Hematopoietic multipotent progenitor cell treated with erythropoietin and hydrocortisone succinate and interleukin-3 and kit ligand, for 17 days (in vitro differentiated cells): ENCODE measurements at regions not wholly inside any gene's neighbourhood (a gene's known extent, or its start where the extent isn't known, plus 50 kb on each side); places are given as distances from the start of the nearest gene placed in this dataset.
"Not testable (repeated sequence)": the region's sequence is repeated elsewhere in the genome, so short reads cannot be mapped to it uniquely, and the experiment has no call there.

Experiments used
- DNase-seq: peaks from one replicate; pipeline ENCODE4 v3.0.0-alpha.2; 2015; ENCODE audit warnings: low spot score

DNA sequence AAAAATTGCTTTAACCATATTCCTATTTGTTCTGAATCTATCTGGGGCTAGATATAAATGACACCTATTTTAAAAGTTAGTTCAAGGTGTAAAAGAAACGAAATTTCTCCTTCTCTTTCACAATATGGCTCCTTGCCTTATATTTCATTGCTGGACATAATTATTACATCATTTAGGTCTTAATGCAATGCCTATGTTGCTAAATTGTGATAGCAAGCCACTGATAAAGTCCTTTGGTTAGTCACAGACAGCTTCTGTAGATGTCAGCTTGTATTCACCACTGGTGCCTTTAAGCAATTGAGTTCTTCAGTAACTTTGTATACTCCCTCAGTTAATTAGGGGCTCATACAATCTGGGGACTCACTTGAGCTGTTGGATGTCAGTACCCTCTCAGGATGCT, 1236.6 kb downstream of the GATA3 start:
- no peak for DNase-seq

DNA sequence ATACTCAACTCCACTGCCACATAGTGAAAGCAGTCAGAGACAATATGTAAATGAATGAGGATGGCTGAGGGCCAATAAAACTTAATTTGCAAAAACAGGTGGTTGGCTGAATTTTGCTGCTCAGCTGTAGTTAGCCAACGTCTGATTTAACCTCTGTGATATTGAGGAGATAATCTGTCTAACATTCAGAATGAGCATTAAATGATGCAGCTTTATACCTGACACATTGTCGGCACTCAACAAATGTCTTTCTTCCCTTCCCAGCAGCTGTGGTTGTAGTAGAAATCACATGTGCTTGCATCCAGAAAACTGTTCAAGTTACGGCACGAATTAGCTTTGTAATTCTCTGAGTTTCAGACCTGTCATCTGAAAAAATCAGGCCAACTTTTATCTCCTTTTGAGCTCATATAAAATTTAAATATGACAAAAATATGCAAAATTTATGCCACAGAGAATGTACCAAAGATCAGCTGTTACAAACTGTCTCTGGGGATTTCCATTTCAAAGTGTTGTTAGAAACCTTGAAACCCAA, 1239.7 kb downstream of the GATA3 start:
- no peak for DNase-seq

DNA sequence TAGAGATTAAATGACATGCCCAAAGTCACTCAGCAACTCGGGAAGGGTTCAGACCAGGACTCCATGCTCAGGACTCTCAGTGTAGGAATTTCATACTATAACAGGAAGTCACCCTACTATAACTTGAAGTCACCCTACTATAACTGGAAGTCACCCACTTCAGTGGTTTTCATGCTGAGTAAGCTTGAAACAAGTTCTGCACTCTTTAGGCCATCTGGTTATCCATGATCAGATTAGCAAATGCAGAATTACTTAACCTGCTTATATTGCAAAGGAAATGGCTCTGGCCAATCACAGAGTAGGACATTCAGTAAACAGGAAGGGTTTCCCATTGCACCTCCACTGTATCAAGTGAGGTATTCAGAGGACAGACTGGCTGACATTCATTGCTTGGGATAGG, 1240.4 kb downstream of the GATA3 start:
- no peak for DNase-seq

DNA sequence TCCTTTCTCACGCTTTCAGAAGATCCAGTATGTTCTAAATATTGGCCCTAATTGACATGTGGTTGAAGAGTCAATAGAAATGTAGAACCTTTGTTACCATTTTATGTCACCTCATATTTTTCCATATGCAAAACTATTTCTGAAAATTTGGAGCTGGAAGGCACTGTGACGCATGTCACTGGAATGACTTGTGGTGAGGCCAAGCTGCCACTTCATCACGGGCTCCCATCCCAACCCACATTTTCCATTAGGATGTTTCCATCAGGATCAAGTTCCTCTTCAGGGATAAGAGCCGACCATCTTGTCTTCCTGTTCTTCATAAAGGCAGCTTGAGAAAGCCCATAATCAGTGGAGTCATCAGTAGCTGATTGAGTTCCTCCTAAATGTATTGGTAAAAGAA, 1241.7 kb downstream of the GATA3 start:
- DNase-seq = no peak

DNA sequence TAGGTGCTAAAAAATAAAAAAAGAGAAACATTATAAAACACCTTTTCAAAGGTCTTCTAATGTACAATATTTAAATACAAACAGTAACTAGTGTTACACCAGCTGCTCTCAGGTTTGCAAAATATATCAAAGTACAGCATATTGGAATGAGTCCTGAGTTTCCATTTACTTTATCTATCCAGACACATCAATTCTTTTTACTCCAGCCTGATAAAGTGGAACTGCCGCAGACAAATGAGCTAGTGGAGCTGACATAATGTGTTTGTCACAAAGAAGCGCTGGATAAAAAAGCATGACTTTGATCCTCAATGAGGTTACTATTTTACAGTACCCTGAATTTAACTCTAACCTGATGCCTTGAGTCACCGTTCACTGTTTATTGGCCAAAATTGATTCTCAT, 1243.1 kb downstream of the GATA3 start:
- no peak for DNase-seq

DNA sequence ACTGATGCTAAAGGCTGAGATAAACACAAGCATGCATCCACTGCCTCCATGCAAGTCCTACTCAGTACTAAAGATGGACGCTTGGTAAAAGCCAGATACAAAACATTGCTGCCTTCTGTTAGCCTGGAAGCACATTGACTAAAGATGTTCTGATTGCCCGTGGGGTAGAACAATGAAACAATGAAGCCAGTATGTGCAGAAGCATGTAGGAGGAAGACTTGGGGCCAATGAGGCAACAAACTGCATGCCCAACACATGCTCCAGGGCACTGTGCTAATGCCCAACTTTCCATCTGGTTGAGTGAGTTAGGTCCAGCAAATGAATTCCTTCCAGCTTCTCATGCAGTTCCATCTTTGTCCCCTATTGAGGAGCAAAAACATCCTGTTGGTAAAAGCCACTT, 1245.5 kb downstream of the GATA3 start:
- no peak for DNase-seq

DNA sequence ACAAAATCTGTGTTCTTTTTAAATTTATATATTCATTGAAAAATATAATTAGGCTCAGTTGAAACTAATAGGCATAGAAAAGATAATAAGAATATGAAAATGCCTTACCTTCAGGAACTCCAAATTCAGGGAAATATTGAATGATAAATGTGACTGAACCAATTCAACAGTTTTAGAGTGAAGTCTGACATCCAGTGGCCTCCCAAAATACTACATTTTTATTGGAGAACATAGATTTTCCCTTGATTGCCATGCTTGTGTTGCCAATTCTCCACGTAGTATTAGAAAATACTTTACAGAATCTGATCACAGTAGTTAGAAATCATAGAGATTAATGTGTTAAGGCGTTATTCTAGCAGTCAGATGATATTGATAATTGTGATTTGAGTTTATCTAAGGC, 1246.7 kb downstream of the GATA3 start:
- no peak for DNase-seq

DNA sequence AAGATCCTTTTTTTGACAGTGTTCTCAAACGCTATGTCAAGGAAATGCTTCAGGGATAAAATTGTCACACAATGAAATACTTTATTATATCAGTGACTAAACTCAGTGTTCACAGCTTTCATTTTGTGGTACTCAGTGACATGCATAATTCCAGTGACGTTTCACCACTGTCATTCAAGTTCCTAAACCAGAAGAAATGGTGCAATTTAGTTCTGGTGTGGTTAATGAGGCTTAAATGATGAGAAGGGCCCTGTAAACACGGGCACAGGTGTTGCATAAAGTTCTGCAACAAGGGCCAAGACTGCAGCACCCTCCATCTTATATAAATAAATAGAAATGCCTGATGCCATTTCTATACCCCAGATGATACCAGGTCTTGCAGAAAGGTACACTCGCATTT, 1247.1 kb downstream of the GATA3 start:
- no peak for DNase-seq

DNA sequence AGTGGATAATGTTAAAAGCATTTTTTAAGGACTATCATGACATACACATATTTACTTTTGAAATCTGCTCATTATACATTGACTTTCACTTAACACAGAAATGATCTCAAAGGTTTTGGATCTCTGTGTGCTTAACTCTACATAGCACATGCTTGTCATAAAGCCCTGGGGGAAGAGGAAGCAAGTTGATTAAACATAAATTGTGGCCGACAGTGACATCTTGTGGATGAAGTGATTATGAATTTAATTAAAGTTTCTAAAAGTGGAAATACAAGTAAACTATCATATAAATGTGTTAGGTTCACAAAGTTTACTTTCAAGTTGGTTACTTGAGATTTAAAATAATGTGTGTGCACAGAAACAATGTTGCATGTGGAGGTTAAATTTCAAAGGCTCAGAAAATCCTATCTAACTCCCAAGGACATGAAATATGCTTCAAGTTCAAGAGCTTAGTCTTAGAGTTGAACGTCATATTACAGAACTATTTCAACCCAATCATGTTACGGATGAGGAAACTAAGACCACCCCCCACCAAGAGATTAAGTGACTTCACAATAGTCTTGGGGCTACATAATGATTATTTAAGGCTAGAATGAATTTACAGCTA, 1247.8 kb downstream of the GATA3 start:
- no peak for DNase-seq

DNA sequence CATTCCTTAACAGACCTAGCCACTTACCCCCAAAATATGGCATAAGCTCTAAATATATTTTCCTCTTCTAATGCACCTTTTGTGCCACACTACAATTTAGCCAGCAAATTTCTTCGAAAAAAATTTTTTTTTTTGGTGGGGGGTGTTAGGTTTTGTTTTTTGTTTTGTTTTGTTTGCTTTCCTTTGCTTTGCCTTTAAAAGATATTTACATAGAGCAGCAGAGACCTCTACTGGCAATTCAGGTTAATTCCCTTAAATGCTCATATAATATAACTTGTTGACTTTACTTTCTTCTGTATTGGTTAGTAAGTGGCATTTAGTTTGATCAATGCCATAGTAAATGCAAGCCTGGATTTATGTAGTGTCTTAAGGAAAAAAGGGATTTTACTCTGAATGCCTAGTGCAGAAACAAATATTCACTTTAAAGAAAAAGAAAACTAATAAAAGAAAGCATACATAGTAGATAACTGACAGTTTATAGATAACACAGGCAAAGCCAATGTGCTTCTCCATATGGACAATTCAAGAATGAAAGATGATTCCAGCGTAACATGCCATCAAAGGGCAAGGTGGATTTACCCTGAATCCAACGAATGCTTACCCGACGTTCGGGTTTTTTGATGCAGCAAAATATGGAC, 1250.6 kb downstream of the GATA3 start:
- DNase-seq = no peak

DNA sequence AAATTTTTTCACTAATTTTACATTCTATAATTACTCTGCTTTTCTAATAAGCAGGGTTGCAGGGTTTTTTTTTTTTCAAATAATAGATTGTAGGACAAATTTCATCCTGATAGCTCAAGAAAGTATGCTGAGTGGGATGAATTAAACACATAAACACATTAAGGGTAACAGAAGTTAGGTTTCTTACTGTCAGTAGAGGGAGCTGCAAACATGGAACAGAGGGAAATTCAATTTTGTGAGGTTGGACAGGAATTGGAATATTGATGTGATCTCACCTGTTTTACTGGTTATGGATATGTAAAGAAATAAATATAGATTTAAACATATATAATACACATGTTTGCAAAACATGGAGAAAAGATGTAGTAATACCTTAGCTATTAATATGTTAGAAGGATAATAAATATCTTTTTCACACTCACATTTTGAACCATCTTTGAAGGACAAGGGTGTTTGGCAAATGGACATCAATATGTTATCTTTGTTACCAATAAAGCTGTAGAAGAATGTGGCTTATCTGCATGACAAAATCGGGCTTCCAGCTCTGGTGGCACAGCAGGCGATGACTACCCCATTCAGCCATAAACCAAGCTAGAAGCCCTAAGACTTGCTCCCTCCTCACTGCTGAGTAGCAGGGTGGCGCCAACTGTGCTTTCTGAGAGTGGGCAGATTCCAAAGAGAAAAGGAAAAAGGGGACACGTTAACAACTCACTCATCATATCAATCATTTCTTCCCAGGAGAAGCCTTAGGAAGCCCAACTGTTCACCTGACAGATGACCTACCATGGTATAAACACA, 1257.4 kb downstream of the GATA3 start:
- DNase-seq = no peak

DNA sequence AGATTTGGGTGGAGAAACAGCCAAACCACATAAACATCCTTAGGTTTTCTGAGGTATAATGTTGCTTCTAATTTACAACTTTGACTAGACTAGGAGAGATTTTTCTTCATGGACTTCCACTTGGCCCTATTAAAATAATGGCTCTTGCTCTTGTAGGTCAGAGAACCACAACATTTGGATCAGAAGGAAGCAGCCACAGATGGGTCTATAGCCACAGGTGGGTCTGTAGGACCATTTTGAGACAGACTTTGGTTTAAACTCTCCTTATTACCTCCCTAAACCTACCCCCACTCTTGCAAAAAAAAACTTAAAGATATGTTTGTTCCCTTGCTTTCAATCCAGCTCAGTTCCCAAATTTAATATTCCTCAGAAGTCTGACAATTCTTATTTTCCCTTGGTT, 1260.8 kb downstream of the GATA3 start:
- no peak for DNase-seq

DNA sequence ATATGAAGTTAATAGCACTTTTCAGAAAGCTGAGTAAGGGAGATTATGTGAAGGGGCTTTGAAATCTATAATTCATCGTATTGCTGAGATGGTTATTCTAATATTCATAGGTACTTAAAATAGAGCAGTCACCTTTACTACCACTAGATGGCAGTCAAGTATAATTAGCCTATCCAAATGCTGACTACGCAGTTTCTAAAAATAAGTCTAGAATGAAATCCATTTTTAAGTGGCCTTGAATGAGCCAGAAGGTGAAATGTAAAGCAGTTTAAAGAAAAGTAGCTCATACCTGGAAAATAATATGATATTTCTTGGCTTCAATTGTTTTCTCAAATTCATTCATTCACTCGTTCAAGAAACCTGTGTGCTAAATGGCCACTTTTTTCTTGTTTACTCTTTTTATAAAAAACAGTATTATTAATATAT, 1277.1 kb downstream of the GATA3 start:
- peak; percentile 49 for DNase-seq

DNA sequence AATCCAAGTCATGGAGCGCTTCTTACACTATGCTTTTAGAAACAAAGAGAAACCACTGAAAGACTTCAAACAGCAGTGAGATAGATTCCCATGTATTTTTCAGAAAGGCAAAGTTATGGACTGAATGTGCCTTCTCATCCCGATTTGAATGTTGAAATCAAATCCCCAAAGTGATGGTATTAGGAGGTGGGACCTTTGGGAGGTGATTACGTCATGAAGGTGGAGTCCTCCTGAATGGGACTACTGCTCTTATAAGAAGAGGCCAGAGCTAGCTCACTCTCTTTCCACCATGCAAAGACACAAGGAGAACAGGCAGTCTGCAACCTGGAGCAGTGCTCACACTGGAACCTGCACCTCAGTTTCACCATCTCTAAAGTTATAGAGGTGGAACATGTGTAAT, 1279.8 kb downstream of the GATA3 start:
- no peak for DNase-seq

DNA sequence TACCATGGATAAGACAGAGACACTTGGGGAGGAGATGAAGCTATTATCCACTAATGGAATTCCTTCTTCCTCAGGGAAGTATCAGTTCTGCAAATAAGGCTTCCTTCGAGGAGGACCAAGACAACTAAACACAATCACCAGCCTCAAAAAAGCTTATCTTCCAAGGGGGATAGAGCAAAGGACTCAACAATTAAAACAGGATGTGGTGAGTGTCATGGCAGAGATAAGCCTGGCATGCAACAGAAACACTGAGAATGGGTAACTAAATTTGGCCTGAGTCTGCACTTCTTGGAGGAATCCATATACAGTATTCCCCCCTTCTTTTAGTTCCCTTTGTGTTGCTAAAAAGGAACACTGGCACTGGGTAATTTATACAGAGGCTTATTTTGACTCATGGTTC, 1285.2 kb downstream of the GATA3 start:
- DNase-seq = no peak

DNA sequence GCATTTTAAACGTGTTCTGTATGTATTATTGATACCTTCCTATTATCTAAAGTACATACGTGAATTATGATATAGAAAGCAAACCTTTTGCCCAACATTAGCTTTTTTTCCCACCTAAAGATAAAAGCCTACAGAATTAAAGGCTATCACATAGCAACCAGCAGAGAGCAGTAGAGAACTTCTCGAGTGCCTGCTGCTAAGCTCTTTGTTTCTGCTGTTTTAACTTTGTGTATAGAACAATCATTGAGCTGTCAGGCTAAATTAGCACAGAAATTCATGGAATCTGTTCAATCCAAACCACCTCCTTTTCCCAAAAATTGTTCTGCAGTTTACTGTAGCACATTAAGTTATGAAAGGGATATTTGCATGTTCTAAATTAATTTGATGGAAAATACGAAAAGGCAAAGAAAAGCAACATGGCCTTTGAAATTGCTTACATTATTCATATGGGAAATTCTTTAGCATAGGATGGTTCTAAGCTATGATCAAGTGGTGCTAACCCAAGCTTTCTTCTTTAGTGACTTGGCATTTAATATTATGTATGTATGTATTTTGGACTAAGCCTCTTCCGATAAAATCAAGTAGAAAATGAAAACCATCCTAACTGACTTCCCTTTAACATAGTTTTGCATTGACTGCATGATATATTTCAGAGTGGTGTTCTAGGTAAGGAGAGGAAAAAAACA, 1288.5 kb downstream of the GATA3 start:
- DNase-seq = no peak

DNA sequence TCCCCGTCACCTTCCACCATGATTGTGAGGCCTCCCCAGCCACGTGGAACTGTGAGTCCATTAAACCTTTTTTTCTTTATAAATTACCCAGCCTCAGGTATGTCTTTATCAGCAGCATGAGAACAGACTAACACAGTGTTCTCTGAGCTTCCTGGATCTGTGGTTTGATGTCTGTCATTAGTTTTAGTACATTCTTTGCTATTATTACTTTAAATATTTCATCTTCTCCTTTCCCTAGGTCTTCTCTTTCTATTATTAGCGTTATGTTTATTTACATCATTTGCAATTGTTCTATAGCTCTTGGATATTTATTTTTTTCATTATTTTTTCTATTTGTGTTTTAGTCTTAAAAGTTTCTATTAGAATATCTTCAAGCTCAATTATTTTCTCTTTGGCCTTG, 1293.4 kb downstream of the GATA3 start:
- not testable (repeated sequence) for DNase-seq

DNA sequence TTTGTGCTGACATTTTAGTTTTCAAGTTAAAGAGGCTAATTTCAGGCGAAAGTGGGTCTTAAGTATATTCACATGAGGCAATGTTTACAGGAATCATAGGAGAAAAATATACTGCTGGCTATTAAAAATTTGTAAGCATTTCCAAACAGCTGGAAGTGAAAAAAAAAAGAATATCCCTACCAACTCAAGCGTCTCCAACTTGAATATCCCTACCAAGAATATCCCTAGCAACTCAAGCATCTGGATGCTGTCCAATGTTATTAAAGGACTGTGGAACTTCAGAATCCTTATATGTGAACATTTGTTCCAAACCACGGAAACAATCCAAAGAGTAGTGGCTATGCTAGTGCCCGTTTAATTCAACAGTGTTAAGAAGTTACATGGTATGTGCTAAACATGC, 1303.0 kb downstream of the GATA3 start:
- DNase-seq = no peak

DNA sequence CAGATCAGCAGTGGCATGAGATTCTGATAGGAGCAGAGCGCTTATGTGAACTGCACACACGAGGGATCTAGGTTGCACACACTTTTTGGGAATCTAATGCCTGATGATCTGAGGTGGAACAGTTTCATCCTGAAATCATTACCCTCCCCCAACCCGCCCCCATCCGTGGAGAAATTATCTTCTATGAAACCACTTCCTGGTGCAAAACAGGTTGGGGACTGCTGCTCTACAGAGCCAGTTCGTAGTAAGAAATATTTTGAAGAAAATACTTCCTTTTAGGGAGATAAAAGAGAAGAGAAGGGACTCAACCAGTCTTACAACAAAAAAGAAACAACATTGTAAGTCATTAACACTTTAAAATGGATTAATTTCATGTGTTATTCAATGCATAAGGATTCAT, 1308.2 kb downstream of the GATA3 start:
- no peak for DNase-seq

DNA sequence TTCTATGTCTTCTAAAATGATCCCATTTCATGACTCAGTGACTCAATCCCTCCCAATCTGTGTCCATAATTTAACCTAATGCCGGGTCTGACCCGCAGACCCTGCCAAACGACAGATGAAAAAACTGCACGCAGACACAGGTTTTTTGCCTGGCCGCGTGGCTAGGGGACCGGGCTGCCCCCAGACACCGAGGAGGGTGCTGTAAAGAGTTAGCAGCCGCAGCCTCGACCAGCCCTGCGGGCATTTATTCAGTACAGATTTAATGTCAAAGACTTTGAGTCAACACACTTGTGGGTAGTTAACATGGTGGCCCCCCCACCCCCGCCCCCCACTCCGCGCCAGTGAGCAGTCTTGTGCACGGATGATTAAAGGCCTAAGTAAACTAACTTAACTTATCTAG, 1324.7 kb downstream of the GATA3 start:
- no peak for DNase-seq

DNA sequence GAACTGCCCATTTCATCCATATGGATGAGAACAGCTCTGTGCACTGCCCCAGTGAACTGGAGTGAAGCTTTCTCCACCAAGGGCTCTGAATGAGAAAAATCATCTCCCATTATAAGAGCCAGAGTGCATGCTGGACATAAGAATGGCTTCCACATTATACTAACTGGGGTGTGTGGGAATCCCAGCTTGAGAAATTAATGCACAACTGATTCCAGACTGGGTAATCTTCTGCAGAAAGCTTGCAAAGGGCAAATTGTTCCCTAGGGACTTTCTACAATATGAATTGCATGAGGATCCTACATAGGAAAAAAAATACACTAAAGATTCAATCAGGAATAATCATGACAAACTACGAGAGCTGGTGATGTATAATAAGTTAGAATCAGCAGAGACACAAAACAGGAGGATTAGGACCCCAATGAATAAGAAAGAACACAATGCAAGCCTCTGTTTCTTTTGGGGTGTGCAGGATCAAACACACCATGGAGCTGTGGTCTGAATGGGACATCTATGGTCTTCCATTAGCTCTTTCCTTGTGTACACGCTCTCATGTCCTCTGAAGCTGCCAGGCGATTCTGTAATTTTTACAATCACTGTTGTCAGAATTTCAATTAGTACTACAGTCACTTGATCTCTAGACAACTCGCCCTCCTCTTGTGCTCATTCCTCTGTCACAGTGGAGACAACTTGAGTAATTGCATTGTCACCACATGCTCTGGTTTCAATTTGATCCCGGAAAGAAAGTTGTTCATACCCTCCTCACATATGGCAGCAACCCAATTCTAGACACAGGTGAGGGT, 1327.4 kb downstream of the GATA3 start:
- DNase-seq = no peak

DNA sequence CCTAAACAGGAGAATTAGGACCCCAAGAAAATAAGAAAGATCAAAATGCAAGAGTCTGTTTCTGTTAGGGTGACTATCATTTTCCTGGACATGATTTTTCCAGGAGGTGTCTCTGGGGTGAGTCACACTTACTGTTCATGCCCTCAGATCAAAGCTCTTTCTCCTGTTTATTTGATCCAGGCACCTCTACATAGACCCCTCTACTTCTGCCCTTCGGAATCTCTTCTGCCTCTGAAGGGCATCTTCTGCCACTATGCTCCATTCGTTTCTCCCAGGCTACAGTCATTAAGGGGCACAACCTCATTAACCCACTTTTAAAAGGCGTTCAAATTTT, 1328.0 kb downstream of the GATA3 start:
- no peak for DNase-seq
